GM18870 (cell line): ENCODE measurements at regions not wholly inside any gene's neighbourhood (a gene's known extent, or its start where the extent isn't known, plus 50 kb on each side); places are given as distances from the start of the nearest gene placed in this dataset.

Experiments used
- ATAC-seq: cut with Tn5 transposase; IDR thresholded peaks from one replicate; pipeline ENCODE4 v1.9.1; 2021; ENCODE audit warnings: moderate library complexity; ENCODE audit not compliant: unreplicated experiment

DNA sequence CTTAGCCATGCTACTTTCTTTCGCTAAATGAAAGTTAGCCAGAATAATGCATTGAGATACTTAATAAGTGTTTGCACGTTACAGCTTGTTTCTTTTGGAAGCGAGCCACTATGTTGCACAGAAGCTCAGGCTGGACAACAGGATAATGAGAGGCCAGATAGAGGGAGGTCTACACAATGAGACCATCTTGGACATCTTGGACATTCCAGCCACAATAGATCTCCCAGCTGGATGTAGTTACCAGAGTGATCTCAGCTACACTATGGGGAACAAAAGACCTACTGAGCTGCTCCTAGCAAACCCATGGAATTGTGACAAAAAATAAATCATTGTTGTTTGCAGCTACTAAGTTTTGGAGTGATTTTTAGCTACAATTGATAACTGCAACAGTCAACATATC is 540.1 kb upstream of the SEMA6D start:
- no peak for ATAC-seq

DNA sequence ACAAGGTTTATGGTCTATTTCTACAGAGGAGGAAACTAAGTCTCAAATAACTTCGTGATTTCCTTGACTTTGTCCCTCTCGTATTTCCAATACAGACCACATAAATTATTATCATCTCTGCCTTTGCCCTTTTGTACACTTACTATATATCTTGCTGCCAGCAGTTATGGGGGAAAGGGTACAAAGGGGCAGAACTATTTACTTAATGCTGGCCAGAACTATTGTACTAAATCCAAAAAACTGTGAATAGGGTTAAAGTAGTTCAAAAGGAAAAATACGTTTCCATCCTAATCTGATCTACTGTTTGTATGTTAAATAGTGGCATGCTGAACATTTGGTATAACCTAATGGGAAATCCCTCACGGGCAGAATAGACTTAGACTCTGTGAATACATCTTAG is 537.3 kb upstream of the SEMA6D start:
- ATAC-seq, result no peak

DNA sequence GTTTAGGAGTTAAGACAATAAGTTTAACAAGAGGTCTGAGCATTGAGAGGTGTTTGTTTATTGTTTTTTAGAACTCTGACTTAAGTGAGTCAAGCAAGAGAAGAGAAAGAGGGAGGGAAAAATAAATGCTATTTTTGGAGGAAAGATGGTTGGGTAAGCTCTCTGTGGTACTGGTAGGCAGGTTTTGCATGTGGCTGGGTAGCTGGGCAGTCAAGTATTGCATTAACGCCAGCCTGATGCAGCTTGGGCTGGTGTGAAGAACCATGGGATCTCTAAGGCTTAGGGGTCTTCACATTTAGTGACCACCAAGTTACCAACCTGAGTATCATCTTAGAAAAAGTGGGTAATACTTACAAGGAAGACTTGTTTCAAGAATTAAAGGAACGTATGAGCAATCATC is 534.5 kb upstream of the SEMA6D start:
- no peak for ATAC-seq

DNA sequence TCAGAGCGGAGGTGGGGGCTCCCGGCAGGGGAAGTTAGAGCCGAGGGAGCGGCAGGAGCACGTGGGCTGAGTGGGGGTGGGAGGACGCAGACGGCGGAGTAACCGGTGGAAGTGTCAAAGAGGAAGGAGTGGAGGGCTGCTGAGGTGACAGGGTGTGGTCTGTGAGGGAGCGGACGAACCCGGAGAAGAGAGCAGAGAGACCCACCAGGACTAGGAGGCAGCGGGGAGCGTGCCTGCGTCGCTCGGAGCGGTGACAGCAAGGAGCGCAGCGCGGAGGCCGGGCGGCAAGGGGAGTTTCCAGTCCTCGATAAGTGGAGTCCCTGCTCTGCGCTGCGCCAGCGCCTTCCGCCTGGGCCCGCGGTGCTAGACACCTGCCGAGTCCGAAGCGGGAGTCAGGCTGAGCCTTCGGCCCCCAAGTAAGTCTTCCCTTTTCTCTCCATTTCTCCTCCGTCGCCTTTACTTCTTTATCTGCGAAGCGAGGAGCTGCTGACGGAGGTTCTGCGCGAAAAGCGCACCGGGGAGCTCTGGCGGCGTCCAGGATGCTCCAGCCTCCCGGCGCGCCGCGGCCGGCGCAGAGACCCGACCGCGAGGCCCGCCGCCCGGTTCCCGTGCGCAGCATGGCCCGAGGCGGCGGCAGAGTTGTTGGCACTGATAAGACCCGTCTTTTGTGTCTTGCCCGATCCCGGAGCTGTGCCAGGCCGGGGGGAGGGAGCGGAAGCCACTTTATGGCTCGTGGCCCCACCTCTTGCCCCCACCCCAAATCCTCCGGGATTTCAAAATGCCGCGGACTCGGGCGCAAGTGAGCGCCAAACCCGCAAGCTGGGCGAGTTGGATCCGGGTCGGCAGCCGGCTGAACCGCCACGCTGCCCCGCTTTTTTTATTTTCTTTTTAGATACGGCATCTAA is 533.0 kb upstream of the SEMA6D start:
- no peak for ATAC-seq

DNA sequence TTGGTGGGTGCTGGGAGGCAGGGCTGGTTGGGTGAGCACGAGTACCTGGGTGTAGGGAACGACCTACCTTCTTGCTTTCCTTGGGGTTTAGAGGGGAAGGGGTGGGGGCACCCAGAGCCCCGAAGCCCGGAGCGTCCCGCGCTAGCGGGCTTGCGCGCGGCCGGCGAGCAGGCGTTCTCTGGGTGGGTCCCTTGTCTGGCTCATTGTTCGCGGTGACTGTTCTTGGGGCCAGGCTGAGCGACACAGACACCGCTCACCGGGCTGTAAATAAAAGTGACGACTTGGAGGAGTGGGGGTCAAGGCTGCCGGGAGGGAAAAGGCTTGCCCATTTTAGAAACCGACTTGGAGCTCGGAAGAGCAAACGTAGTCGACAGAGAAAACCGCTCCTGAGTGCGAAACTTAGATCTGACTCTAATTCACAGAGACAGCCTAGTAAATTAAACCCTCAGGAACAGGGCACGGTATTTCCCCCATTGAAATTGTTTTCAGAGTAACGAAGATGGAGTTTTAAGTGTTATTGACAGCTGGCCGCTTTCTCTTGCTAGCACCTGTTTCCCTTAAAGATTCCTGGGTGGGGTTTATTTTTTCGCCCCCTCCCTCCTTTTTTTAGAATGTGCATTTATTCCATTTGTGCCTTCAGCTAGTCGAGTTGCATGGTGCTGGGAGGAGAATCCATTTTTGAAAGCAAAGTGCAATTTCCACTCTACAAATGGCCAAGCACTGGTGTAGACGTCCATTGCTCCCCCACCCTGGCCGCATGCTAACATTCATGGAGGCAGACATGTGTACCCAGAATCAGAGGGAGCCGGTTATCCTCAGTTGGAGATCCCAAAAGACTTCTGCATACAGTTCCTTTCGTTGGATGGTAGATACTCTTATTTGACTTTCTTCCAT is 532.1 kb upstream of the SEMA6D start:
- no peak for ATAC-seq

DNA sequence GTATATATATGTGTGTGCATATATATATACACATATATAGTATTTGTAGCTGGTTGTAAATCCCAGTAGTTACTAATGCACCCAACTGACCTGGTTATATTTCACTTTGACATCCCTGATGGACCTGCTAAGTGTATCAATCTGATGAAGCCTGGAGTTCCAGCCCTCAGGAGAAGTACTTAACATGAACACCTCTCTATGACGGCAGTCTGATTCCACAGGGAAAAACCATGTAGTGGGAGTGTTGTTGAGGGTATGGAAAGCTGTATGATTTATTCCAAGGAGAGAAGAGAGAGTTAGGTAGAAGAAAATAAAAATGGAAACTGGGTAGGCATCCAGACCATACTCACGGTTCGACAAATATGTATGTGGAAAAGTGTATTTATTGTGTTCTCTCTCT is 531.2 kb upstream of the SEMA6D start:
- ATAC-seq, result no peak

DNA sequence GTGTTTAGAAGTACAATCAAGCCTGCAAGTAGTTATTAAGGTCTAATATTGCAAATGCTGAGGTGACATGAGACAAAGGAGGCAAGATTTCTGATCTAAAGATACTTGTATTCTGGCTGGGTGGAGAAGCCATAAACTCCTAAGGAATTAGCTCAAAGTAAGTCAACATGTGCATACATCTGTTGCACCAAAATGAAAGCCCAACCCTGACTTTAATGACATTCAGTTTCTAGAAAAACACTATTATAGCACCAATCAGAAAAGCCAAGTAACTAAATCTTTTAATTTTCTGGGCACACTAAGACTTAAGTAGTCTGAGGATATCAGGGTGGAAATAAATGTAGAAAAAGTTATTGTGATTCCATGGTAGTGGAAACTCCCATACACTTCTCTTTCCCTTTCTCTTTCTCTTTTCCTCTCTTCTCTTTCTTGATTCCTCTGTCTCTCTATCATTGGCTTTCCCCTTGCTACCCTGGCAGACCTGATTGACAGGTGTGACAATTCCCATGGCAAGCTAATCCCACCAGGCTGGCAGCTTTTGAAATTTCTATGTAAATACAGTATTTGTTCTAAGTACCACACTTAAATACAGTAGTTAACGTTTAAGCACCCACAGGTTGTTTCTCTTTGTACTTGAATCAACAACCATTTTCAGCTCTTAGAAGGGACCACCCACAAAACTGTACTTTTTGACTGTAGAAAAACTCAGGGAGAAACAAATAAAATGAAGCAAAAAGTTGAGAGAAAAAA is 528.4 kb upstream of the SEMA6D start:
- no peak for ATAC-seq

DNA sequence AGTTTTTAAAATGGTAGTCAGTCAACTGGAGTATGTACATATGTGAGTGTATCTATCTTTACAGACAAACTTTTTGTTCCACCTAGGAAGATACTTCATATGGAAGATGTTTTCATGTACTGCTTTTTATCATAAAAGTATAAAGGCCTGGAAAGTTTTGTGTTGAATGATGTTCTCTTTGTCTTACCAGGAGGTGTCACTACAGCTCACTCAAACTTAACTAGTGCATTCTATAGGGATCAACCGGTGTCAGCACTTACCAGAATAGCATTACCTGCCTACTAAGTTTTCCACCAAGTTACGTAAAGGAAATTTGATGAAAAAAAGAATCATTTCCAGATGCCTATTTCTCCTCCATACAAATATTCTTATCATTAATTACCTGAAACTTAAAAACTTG is 522.6 kb upstream of the SEMA6D start:
- no peak for ATAC-seq

DNA sequence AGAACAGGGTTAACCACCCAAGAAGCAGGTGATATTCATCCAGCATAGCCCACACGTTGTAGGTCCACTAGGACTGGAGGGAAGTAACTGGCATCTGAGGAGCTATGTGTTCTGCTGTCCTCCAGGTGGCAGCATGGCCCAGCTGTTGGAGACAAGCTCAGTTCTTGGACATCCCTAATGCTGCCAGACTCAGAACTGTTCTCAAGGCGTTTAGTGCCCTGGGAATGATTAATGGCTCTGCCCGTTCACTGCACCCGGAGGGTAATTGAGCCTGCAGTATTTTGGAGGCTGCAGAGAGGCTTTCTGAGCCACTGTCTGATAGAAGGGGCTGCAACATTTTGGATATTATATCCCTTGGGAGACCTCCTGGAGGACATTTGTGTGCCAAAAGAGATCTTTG is 521.3 kb upstream of the SEMA6D start:
- peak; percentile 91 for ATAC-seq

DNA sequence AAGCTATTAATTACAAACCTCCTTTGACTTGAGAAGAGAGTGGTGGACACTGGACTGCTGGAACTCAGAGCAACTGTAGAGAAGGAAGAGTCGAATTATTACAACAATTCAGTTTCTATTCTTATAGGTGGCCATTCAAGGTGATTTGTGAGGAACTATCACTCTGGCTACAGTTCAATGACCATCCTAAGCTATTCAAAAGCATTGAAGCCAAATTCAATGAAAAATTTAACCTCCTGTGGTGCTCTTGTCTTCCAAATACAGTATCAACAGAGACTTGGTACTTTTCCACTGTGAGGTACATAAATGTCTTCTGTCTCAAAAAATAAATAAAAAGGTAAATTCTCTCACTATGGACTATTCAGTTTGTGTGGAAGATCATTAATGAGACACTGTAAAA is 513.3 kb upstream of the SEMA6D start:
- no peak for ATAC-seq

DNA sequence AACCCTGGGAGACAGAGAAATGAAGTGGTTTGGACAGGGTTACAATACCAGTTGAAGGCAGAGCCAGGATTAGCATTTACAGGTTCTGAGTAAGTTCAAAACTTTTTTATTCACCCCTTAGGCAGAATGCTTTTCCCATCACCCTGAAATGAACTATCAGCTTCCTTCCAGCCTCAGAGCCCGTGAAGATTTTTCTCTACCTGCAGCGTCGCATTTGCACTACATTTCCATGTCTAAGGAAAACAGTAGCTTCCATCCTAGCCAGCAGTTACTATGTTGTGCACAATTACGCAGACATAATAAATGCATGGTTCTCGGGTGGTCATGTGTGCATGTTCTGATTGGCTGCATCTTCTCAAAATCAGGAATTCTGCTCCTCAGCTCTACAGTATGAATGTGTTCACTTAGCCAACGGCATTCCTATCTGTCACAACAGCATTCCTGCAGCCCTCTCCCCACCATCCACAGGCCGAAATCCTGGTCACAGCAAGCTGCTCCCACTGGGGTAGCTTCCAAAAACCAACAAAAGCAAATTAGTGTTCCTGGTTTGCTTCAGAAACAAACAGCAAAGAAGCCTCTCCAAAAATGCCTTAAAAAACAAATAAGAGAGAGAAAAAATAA is 510.8 kb upstream of the SEMA6D start:
- no peak for ATAC-seq

DNA sequence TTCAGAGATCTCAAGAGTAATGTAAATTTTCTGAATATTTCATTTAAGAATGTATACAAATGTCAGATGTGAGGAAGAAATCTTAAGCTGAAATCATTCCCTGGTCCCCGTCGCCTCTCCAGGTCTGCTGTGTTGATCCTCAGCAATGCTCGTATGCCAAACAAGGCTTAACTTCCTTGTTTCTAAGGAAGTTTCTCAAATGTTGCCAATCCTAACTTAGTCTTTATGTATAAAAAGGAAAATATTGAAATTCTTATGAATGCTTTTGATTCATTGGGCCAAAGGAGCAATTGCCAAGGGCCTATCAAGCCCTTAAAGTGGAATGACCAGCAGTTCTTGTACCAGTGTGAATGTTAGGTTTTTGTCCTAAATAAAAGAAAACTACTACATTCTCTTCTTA is 507.7 kb upstream of the SEMA6D start:
- ATAC-seq, result no peak

DNA sequence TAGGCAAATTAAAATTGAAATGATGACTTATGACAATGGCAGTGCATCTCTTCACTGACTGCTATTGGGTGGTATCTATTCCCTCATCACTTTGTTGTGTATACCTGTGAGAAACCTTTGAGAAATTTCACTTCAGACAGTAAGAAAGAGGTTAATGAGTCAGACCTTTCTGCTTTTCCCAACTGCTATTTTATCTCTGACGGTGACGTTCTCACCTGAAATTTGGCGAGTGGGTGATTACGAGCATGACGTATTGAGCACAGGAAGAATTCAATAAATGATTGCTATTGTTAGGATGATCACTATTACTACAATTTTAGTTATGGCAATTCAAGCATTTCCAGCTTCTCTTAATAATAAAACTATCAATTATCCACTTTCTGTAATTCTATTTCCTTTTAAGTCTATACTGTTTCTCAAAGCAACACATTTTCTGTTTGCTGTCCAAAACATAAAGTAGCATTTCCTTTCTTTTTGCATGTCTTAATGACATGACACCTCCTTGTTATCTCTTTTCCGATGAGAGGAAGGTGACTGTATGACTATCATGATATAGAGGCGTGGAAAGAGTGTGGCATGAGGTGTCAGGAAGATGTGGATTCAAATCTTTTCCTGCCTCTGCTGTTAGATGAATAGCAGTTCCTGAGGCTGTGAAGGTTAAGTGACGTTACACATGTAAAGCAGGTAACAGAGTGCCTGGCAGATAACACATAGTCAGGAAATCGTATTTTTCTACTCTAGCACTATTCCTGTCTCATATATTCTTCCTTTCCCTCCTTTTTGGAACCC is 504.9 kb upstream of the SEMA6D start:
- ATAC-seq, result no peak

DNA sequence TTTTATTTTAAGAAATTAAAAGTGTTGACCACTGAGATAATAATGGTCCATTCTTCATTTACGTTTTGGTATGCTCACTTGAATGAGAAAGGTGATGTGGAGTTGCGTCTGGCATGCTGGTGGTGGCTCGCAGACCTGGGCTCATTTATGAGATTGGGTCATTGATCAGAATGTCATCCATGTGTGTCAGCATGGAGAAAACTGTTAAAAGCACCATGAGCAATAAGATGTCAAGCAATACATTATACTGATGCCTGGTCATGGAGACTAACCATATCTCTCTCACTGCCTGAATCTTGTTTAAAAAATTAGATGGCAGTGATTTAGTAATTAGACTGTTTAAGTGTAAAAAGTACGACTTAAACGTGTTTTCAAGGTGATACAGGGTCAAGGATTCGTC is 503.4 kb upstream of the SEMA6D start:
- ATAC-seq, result no peak

DNA sequence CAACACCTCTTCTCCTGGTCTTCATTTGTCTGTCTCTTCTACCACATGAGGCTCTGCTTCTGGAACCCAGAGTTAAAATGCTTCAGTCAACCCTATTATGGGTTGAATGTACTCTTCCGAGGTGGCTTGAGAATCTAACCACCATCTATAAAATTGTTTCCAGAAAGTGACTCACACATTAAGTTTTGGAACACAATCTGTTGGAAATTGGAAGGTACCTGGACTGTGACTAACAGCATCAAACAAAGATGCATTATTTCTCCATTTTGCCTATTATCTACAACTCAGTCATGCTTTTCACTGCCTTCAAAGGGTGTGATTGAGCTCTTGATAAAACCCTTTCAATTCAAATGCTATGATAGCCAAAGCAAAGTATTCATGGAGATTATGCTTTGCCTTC is 499.0 kb upstream of the SEMA6D start:
- no peak for ATAC-seq

DNA sequence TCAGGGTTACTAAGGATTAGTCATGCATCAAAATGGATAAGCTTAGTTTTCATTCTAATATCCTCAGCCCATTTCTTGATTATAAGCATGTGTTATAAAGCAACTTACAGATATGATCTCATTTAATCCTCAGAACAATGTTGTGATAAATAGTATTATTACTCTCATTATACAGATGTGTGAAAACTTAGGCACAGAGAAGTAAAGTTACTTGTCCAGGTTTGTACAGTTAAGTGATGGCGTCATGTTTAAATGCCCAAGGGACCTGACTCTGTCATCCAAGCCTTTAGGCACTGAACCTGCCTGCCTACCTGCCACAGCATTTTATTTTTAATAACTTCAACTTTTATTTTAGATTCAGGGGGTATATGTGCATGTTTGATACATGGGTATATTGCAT is 472.9 kb upstream of the SEMA6D start:
- no peak for ATAC-seq

DNA sequence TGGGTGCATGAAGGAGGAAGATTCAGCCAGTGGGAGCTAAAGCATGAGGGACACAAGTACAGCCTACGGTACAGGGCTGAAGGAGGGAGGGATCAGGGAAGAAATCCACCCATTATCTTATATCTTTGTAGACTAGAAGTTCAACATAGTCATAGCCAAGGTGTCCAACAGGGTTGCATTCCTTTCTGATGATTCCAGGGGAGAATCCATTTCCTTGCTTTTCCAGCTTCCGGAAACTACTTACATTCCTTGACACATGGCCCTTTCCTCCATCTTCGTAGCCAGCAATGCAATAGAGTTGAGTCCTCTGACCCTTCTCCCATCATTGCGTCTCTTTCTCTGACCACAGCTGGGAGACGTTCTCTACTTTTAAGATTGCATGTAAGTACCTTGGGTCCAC is 471.0 kb upstream of the SEMA6D start:
- no peak for ATAC-seq

DNA sequence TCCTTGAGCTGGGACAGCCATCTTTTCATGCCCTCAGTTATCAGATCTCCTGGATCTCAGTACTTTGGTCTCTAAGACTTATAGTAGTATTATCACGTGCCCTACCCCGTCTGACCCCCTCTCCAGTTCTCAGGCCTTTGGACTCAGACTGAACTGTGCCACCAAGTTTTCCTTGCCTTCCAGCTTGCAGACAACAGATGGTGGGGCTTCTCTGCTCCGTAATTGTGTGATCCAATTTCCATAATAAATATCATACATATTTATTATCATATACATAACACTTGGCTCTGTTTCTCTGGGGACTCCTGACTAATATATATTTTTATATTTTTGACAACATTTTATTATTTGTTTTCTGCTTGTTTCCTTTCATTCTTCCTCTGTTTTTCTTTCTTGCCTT is 458.8 kb upstream of the SEMA6D start:
- ATAC-seq, result no peak

DNA sequence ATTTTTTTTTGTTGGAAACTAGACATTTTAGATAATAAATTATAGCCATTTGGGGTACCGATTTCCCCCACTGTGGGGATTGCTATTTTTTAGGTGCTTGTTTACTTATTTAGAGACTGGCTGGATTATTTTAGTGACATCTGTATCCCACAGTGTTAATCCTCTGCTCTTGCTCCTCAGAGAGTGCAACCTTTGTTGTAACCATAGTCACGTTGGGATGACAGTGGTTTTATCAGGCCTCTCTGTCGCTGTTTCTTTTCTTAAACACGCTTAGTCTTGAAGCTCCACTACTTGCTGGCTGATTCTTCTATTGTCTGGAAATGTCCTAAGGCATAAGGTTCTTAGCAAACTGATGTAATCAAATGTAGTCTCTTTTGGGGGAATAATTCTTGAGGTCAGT is 451.6 kb upstream of the SEMA6D start:
- ATAC-seq, result no peak

DNA sequence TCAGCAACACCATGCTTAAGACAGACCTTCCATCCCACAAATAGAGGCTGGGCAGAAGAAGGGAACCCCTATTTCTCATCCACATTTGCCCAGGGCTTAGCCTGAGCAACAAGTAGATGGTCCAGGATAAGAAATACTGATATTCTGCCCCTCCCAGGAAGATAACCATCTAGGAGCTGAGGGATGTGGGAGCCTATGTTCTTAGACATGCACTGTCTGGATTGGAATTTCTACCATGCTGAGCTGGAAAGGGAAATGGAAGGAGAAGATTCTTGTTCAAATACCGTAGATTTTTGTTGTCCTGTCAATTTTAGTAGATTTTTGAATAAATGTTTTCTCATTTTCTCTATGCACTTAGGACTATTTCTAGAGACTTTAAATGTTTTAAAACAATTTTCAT is 450.7 kb upstream of the SEMA6D start:
- no peak for ATAC-seq
